GM18517 (cell line): ENCODE measurements at regions not wholly inside any gene's neighbourhood (a gene's known extent, or its start where the extent isn't known, plus 50 kb on each side); places are given as distances from the start of the nearest gene placed in this dataset.
A peak's percentile ranks its signal among the peaks of the same experiment; 100 is the strongest.

ENCODE experiments used
- ATAC-seq: cut with Tn5 transposase; IDR thresholded peaks from one replicate; pipeline ENCODE4 v1.9.1; 2021; ENCODE audit warnings: mild to moderate bottlenecking, moderate library complexity; ENCODE audit not compliant: unreplicated experiment

GRCh38 chr2:143965493-143966164 lies 554.3 kb downstream of the ZEB2 start:
- no peak for ATAC-seq

GRCh38 chr2:143964891-143965290 lies 555.0 kb downstream of the ZEB2 start:
- ATAC-seq, result no peak

GRCh38 chr2:143960177-143960576 lies 559.7 kb downstream of the ZEB2 start:
- ATAC-seq, result no peak

- no peak for ATAC-seq
Observed at GRCh38 chr2:143957321-143957720, 562.6 kb downstream of the ZEB2 start.

GRCh38 chr2:143955401-143956065 lies 564.4 kb downstream of the ZEB2 start:
- ATAC-seq, result no peak

- ATAC-seq, result no peak
Observed at GRCh38 chr2:143954844-143955243, 565.1 kb downstream of the ZEB2 start.

GRCh38 chr2:143954186-143954585 lies 565.7 kb downstream of the ZEB2 start:
- ATAC-seq, result no peak

GRCh38 chr2:143953451-143954030 lies 566.4 kb downstream of the ZEB2 start:
- no peak for ATAC-seq

GRCh38 chr2:143952536-143952935 lies 567.4 kb downstream of the ZEB2 start:
- no peak for ATAC-seq

- ATAC-seq, result no peak
Observed at GRCh38 chr2:143950704-143951103, 569.2 kb downstream of the ZEB2 start.

GRCh38 chr2:143949121-143949848 lies 570.6 kb downstream of the ZEB2 start:
- no peak for ATAC-seq

GRCh38 chr2:143948710-143949109 lies 571.2 kb downstream of the ZEB2 start:
- ATAC-seq, result no peak

- ATAC-seq, result no peak
Observed at GRCh38 chr2:143946436-143947391, 573.2 kb downstream of the ZEB2 start.

- ATAC-seq, result no peak
Observed at GRCh38 chr2:143942486-143942885, 577.4 kb downstream of the ZEB2 start.

GRCh38 chr2:143940720-143941119 lies 579.2 kb downstream of the ZEB2 start:
- ATAC-seq, result no peak

GRCh38 chr2:143939626-143940330 lies 580.1 kb downstream of the ZEB2 start:
- ATAC-seq, result no peak

- ATAC-seq, result peak; percentile 23
Observed at GRCh38 chr2:143937723-143938350, 582.1 kb downstream of the ZEB2 start.

- ATAC-seq, result peak; percentile 58
Observed at GRCh38 chr2:143936848-143937722, 582.8 kb downstream of the ZEB2 start.

GRCh38 chr2:143936538-143936847 lies 583.4 kb downstream of the ZEB2 start:
- ATAC-seq, result no peak
